ENCODE measurements at regions not wholly inside any gene's neighbourhood (a gene's known extent, or its start where the extent isn't known, plus 50 kb on each side); places are given as distances from the start of the nearest gene placed in this dataset.

DNA sequence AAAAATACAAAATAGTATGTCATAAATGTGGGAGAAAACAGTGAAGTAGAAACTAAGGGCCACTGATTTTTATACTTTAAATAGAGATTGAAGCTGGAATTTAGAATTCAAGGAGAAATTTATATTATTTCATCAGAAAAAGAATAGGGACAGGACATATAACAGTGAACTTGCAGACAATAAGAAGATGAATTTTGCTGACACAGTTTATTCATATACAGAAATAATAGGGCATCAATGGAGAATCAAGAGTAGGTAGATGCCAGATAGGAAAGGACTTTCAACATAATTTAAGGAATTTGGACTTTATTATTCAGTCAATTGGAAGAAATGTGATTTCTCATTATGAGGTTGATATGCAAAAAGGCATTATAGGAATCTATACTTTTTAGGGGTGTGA, 118.9 kb upstream of the HNMT start:
- TF ChIP-seq, protein P1, sequence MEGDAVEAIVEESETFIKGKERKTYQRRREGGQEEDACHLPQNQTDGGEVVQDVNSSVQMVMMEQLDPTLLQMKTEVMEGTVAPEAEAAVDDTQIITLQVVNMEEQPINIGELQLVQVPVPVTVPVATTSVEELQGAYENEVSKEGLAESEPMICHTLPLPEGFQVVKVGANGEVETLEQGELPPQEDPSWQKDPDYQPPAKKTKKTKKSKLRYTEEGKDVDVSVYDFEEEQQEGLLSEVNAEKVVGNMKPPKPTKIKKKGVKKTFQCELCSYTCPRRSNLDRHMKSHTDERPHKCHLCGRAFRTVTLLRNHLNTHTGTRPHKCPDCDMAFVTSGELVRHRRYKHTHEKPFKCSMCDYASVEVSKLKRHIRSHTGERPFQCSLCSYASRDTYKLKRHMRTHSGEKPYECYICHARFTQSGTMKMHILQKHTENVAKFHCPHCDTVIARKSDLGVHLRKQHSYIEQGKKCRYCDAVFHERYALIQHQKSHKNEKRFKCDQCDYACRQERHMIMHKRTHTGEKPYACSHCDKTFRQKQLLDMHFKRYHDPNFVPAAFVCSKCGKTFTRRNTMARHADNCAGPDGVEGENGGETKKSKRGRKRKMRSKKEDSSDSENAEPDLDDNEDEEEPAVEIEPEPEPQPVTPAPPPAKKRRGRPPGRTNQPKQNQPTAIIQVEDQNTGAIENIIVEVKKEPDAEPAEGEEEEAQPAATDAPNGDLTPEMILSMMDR (IDR thresholded peaks at IDR 0.05; ENCODE audit: low read length), result no peak
- no peak for TF ChIP-seq EZH2 (optimal IDR thresholded peaks at IDR 0.05; ENCODE audit: low read depth, low read length)
